CD4-positive, alpha-beta memory T cell (primary cell): ENCODE measurements at regions not wholly inside any gene's neighbourhood (a gene's known extent, or its start where the extent isn't known, plus 50 kb on each side); places are given as distances from the start of the nearest gene placed in this dataset.

ENCODE experiments used
- CTCF ChIA-PET: fragments of 350-600 bp; sonication (Branson Sonifier 250); formaldehyde crosslinking; loops from one replicate; lab custom pipeline; 2021; ENCODE audit warnings: inconsistent platforms; ENCODE audit not compliant: partially characterized antibody; lab: Charles Lee
- POLR2A ChIA-PET: fragments of 350-600 bp; sonication (Branson Sonifier 250); formaldehyde crosslinking; loops from one replicate; lab custom pipeline; 2021; ENCODE audit not compliant: partially characterized antibody; lab: Charles Lee
- DNase-seq, 5 donors: peaks; one replicate each; pipeline versions ENCODE4 v3.0.0 to v3.0.0-alpha.2; 2020 to 2022; ENCODE audit warnings: mixed read lengths in 1 of 5
- H3K27ac ChIP-seq: one replicate; pipeline ENCODE4 v1.7.0; 2013; ENCODE audit warnings: low read depth, low read length
- H3K27me3 ChIP-seq: 2 replicates; pipeline ENCODE4 v1.7.0; 2013; ENCODE audit warnings: mild to moderate bottlenecking, low read length, moderate library complexity; ENCODE audit not compliant: insufficient read depth
- H3K36me3 ChIP-seq: 2 replicates; pipeline ENCODE4 v1.7.0; 2013; ENCODE audit warnings: mild to moderate bottlenecking, low read length, moderate library complexity; ENCODE audit not compliant: insufficient read depth
- H3K4me1 ChIP-seq: 2 replicates; pipeline ENCODE4 v1.7.0; 2013; ENCODE audit warnings: mild to moderate bottlenecking, low read length, moderate library complexity; ENCODE audit not compliant: insufficient read depth
- H3K4me3 ChIP-seq, 2 donors: one replicate each; pipeline ENCODE4 v1.7.0; 2013; ENCODE audit warnings: low read length in 2 of 2, mild to moderate bottlenecking in 1 of 2
- H3K9me3 ChIP-seq, 2 donors: one replicate each; pipeline ENCODE4 v1.7.0; 2013; ENCODE audit warnings: low read length in 2 of 2, control low read depth in 1 of 2; ENCODE audit not compliant: control insufficient read depth in 1 of 2
- H3K27ac Mint-ChIP-seq, 7 donors: one replicate each; pipeline ENCODE4 v1.8.0; 2020 to 2021; ENCODE audit warnings: mixed read lengths in 7 of 7, mild to moderate bottlenecking in 6 of 7, inconsistent platforms in 3 of 7, moderate library complexity in 3 of 7
- H3K27me3 Mint-ChIP-seq, 2 donors: one replicate each; pipeline ENCODE4 v1.8.0; 2020 to 2021; ENCODE audit warnings: mixed read lengths in 2 of 2
- H3K36me3 Mint-ChIP-seq, 2 donors: one replicate each; pipeline ENCODE4 v1.8.0; 2020 to 2021; ENCODE audit warnings: mixed read lengths in 2 of 2, inconsistent platforms in 1 of 2, mild to moderate bottlenecking in 1 of 2
- H3K4me1 Mint-ChIP-seq, 4 donors: one replicate each; pipeline ENCODE4 v1.8.0; 2020 to 2021; ENCODE audit warnings: mixed read lengths in 4 of 4, mild to moderate bottlenecking in 1 of 4
- H3K4me3 Mint-ChIP-seq, 8 donors: one replicate each; pipeline ENCODE4 v1.8.0; 2020 to 2021; ENCODE audit warnings: mixed read lengths in 8 of 8, mild to moderate bottlenecking in 7 of 8, moderate library complexity in 6 of 8, inconsistent platforms in 3 of 8
- H3K9me3 Mint-ChIP-seq, 8 donors: one replicate each; pipeline ENCODE4 v1.8.0; 2020 to 2021; ENCODE audit warnings: mixed read lengths in 8 of 8, mild to moderate bottlenecking in 5 of 8, inconsistent platforms in 3 of 8, moderate library complexity in 1 of 8
- intact Hi-C: fragments of 100-400 bp; cut with micrococcal nuclease; formaldehyde crosslinking; loops from one replicate; pipeline ENCODE4 v1.15.1; 2023

- Histone ChIP-seq H3K36me3 (no peaks in the 10 kb centered on the region), H3K4me3 (no peak overlapping the region), H3K4me1 (no peaks in the 10 kb centered on the region), H3K9me3 (no peaks in the 10 kb centered on the region), H3K27me3 (no peaks in the 10 kb centered on the region), H3K27ac (no peak overlapping the region)
- ChIA-PET CTCF (no interaction called here), POLR2A (no interaction called here)
- Mint-ChIP-seq H3K27me3 (no peaks in the 10 kb centered on the region), H3K9me3 (peaks cover 0 to 3% (median 0%) of the 10 kb centered on the region in 8 donors), H3K27ac (no peak overlapping the region), H3K4me1 (no peaks in the 10 kb centered on the region), H3K36me3 (no peaks in the 10 kb centered on the region), H3K4me3 (no peak overlapping the region)
- no peak for DNase-seq
- intact Hi-C loops, result no loop called here
Observed at GRCh38 chr13:104693126-104693525, 1626.9 kb upstream of the SLC10A2 start.

- Histone ChIP-seq H3K4me1 (no peaks in the 10 kb centered on the region), H3K27ac (no peak overlapping the region), H3K36me3 (no peaks in the 10 kb centered on the region), H3K27me3 (no peaks in the 10 kb centered on the region), H3K9me3 (no peaks in the 10 kb centered on the region), H3K4me3 (no peak overlapping the region)
- H3K9me3 Mint-ChIP-seq, result peaks cover 0 to 1% (median 0%) of the 10 kb centered on the region in 8 donors
- no peaks in the 10 kb centered on the region for H3K4me1 Mint-ChIP-seq
- ChIA-PET CTCF (no interaction called here), POLR2A (no interaction called here)
- H3K36me3 Mint-ChIP-seq, result no peaks in the 10 kb centered on the region
- no peak overlapping the region for H3K27ac Mint-ChIP-seq
- no peak overlapping the region for H3K4me3 Mint-ChIP-seq
- intact Hi-C loops, result no loop called here
- H3K27me3 Mint-ChIP-seq, result no peaks in the 10 kb centered on the region
- DNase-seq, result no peak
Observed at GRCh38 chr13:104691767-104692467, 1625.7 kb upstream of the SLC10A2 start.

- no peaks in the 10 kb centered on the region for H3K36me3 Mint-ChIP-seq
- no peak overlapping the region for H3K4me3 ChIP-seq
Observed at GRCh38 chr13:104686484-104686883, 1620.3 kb upstream of the SLC10A2 start.

GRCh38 chr13:104683789-104684188 is 1617.6 kb upstream of the SLC10A2 start:
- no peaks in the 10 kb centered on the region for H3K27me3 ChIP-seq
- DNase-seq, result no peak

More at GRCh38 chr13:104686484-104686883, 1620.3 kb upstream of the SLC10A2 start:
- Mint-ChIP-seq H3K4me3 (no peak overlapping the region), H3K4me1 (no peaks in the 10 kb centered on the region), H3K27ac (no peak overlapping the region), H3K9me3 (peaks cover 0 to 4% (median 0%) of the 10 kb centered on the region in 8 donors), H3K27me3 (no peaks in the 10 kb centered on the region)
- Histone ChIP-seq H3K4me1 (no peaks in the 10 kb centered on the region), H3K9me3 (no peaks in the 10 kb centered on the region), H3K36me3 (no peaks in the 10 kb centered on the region), H3K27me3 (no peaks in the 10 kb centered on the region), H3K27ac (no peak overlapping the region)
- CTCF ChIA-PET, result no interaction called here
- DNase-seq, result no peak
- POLR2A ChIA-PET, result no interaction called here
- intact Hi-C loops, result no loop called here

GRCh38 chr13:104678161-104678560 is 1611.9 kb upstream of the SLC10A2 start:
- Histone ChIP-seq H3K4me3 (no peak overlapping the region), H3K4me1 (no peaks in the 10 kb centered on the region), H3K9me3 (no peaks in the 10 kb centered on the region), H3K36me3 (no peaks in the 10 kb centered on the region), H3K27ac (no peak overlapping the region), H3K27me3 (no peaks in the 10 kb centered on the region)
- H3K27ac Mint-ChIP-seq, result no peak overlapping the region
- H3K9me3 Mint-ChIP-seq, result peaks cover 0 to 7% (median 0%) of the 10 kb centered on the region in 8 donors
- H3K4me3 Mint-ChIP-seq, result no peak overlapping the region
- H3K4me1 Mint-ChIP-seq, result no peaks in the 10 kb centered on the region
- CTCF ChIA-PET, result no interaction called here
- POLR2A ChIA-PET, result no interaction called here
- H3K27me3 Mint-ChIP-seq, result no peaks in the 10 kb centered on the region
- intact Hi-C loops, result no loop called here
- DNase-seq, result no peak
- no peaks in the 10 kb centered on the region for H3K36me3 Mint-ChIP-seq

More at GRCh38 chr13:104683789-104684188, 1617.6 kb upstream of the SLC10A2 start:
- Mint-ChIP-seq H3K9me3 (peaks cover 0 to 4% (median 0%) of the 10 kb centered on the region in 8 donors), H3K4me3 (no peak overlapping the region), H3K27ac (no peak overlapping the region), H3K4me1 (no peaks in the 10 kb centered on the region), H3K36me3 (no peaks in the 10 kb centered on the region), H3K27me3 (no peaks in the 10 kb centered on the region)
- no peaks in the 10 kb centered on the region for H3K9me3 ChIP-seq
- H3K4me3 ChIP-seq, result no peak overlapping the region
- no peak overlapping the region for H3K27ac ChIP-seq
- no peaks in the 10 kb centered on the region for H3K4me1 ChIP-seq
- ChIA-PET CTCF (no interaction called here), POLR2A (no interaction called here)
- no peaks in the 10 kb centered on the region for H3K36me3 ChIP-seq
- intact Hi-C loops, result no loop called here

- ChIA-PET CTCF (no interaction called here), POLR2A (no interaction called here)
- Histone ChIP-seq H3K4me1 (no peaks in the 10 kb centered on the region), H3K27ac (no peak overlapping the region), H3K36me3 (no peaks in the 10 kb centered on the region), H3K27me3 (no peaks in the 10 kb centered on the region), H3K4me3 (no peak overlapping the region), H3K9me3 (no peaks in the 10 kb centered on the region)
- Mint-ChIP-seq H3K27ac (no peak overlapping the region), H3K9me3 (peaks cover 0 to 4% (median 0%) of the 10 kb centered on the region in 8 donors), H3K4me3 (no peak overlapping the region), H3K36me3 (no peaks in the 10 kb centered on the region), H3K27me3 (no peaks in the 10 kb centered on the region), H3K4me1 (no peaks in the 10 kb centered on the region)
- no peak for DNase-seq
- intact Hi-C loops, result no loop called here
Observed at GRCh38 chr13:104671901-104672300, 1605.7 kb upstream of the SLC10A2 start.

GRCh38 chr13:104657196-104657595 is 1591.0 kb upstream of the SLC10A2 start:
- Histone ChIP-seq H3K4me3 (no peak overlapping the region), H3K27ac (no peak overlapping the region), H3K27me3 (no peaks in the 10 kb centered on the region), H3K9me3 (no peaks in the 10 kb centered on the region), H3K36me3 (no peaks in the 10 kb centered on the region), H3K4me1 (no peaks in the 10 kb centered on the region)
- intact Hi-C loops, result no loop called here
- CTCF ChIA-PET, result no interaction called here
- Mint-ChIP-seq H3K4me1 (no peaks in the 10 kb centered on the region), H3K27me3 (no peaks in the 10 kb centered on the region), H3K4me3 (no peak overlapping the region), H3K36me3 (no peaks in the 10 kb centered on the region), H3K9me3 (peaks cover 0 to 2% (median 0%) of the 10 kb centered on the region in 8 donors), H3K27ac (no peak overlapping the region)
- POLR2A ChIA-PET, result no interaction called here
- no peak for DNase-seq
